OCI-LY7 (cell line): ENCODE measurements at regions not wholly inside any gene's neighbourhood (a gene's known extent, or its start where the extent isn't known, plus 50 kb on each side); places are given as distances from the start of the nearest gene placed in this dataset.

Experiments
- BruUV-seq: library from RNA; stranded (reverse); fragments of 400-500 nt; replicated peaks from 2 replicates; lab custom pipeline; 2021; lab: Mats Ljungman, UMichigan
- CTCF ChIA-PET: fragments of 300-600 bp; sonication (Branson Sonifier 250); formaldehyde crosslinking; loops from one replicate; lab custom pipeline; 2022; ENCODE audit warnings: antibody characterized with exemption; ENCODE audit not compliant: unreplicated experiment; lab: Charles Lee
- POLR2A ChIA-PET: fragments of 300-600 bp; sonication (Branson Sonifier 250); formaldehyde crosslinking; loops from one replicate; lab custom pipeline; 2022; ENCODE audit warnings: antibody characterized with exemption; lab: Charles Lee
- DNase-seq: peaks from one replicate; pipeline ENCODE4 v3.0.0-alpha.2; 2015; ENCODE audit warnings: low spot score
- H2AFZ ChIP-seq: fragments of 200-600 bp; sonication (generic), shearing (Covaris generic); 2 replicates; pipeline ENCODE4 v1.6.1; 2014; ENCODE audit warnings: mild to moderate bottlenecking, antibody characterized with exemption, low read length, moderate library complexity
- H3K27ac ChIP-seq: fragments of 200-600 bp; sonication (generic); 2 replicates; pipeline ENCODE4 v1.5.1; 2014; ENCODE audit warnings: mixed run types, low read depth, mild to moderate bottlenecking, moderate library complexity, low read length, inconsistent platforms; ENCODE audit not compliant: poor library complexity, severe bottlenecking
- H3K36me3 ChIP-seq: fragments of 200-600 bp; sonication (generic); 2 replicates; pipeline ENCODE4 v1.6.1; 2014; ENCODE audit warnings: mild to moderate bottlenecking, antibody characterized with exemption, low read length, moderate library complexity, mixed read lengths; ENCODE audit not compliant: insufficient read depth
- H3K4me1 ChIP-seq: fragments of 200-600 bp; sonication (generic); 2 replicates; pipeline ENCODE4 v1.5.1; 2014; ENCODE audit warnings: mild to moderate bottlenecking, low read length; ENCODE audit not compliant: insufficient read depth, poor library complexity, severe bottlenecking
- H3K4me2 ChIP-seq: fragments of 200-600 bp; sonication (generic); 2 replicates; pipeline ENCODE4 v1.6.1; 2014; ENCODE audit warnings: mild to moderate bottlenecking, low read length
- H3K4me3 ChIP-seq: fragments of 200-600 bp; sonication (generic); 2 replicates; pipeline ENCODE4 v1.5.1; 2014; ENCODE audit warnings: mild to moderate bottlenecking, low read depth, low read length; ENCODE audit not compliant: poor library complexity, severe bottlenecking
- H3K79me2 ChIP-seq: fragments of 200-600 bp; sonication (generic); 2 replicates; pipeline ENCODE4 v1.6.1; 2016; ENCODE audit warnings: low read depth, mild to moderate bottlenecking, low read length, moderate library complexity, mixed read lengths; ENCODE audit not compliant: insufficient read depth
- H3K9me2 ChIP-seq: fragments of 200-600 bp; sonication (generic); 2 replicates; pipeline ENCODE4 v1.6.1; 2016; ENCODE audit warnings: mild to moderate bottlenecking, low read length, mixed read lengths; ENCODE audit not compliant: insufficient read depth
- H3K9me3 ChIP-seq: fragments of 200-600 bp; sonication (generic); 2 replicates; pipeline ENCODE4 v1.6.1; 2014; ENCODE audit warnings: mild to moderate bottlenecking, mixed run types, low read length, mixed read lengths
- H4K20me1 ChIP-seq: fragments of 200-600 bp; sonication (generic); 2 replicates; pipeline ENCODE4 v1.6.1; 2014; ENCODE audit warnings: mild to moderate bottlenecking, antibody characterized with exemption, low read length, moderate library complexity, mixed read lengths; ENCODE audit not compliant: insufficient read depth
- CTCF ChIP-seq: fragments of 200-600 bp; sonication (generic); conservative IDR thresholded peaks from 2 replicates; pipeline ENCODE4 v1.5.1; 2014; ENCODE audit warnings: mild to moderate bottlenecking, antibody characterized with exemption, low read length, moderate library complexity, mixed read lengths
- EZH2phosphoT487 ChIP-seq: fragments of 200-600 bp; sonication (generic); IDR thresholded peaks from 2 replicates; pipeline ENCODE4 v1.6.1; 2018; ENCODE audit warnings: low read depth, borderline replicate concordance, mild to moderate bottlenecking, mixed run types, antibody characterized with exemption, low read length, moderate library complexity, mixed read lengths
- intact Hi-C: fragments of 100-400 bp; cut with micrococcal nuclease; formaldehyde crosslinking; loops from one replicate; pipeline ENCODE4 v1.10.0; 2022; ENCODE audit not compliant: unreplicated experiment

GRCh38 chr7:17227766-17228490 lies 70.5 kb upstream of the AHR start:
- POLR2A ChIA-PET: interaction anchor here (0.7 to 1.1 kb wide), 2 partner anchors 12 to 1549 kb away, joined by 3 to 4 read pairs; no protein-coding TSS in a partner anchor
- Histone ChIP-seq H3K4me3 (no peak overlapping the region), H3K27ac (no peak overlapping the region), H3K9me2 (no peaks in the 10 kb centered on the region), H3K4me1 (no peaks in the 10 kb centered on the region), H4K20me1 (no peaks in the 10 kb centered on the region), H3K4me2 (no peak overlapping the region), H2AFZ (no peak overlapping the region), H3K79me2 (no peaks in the 10 kb centered on the region), H3K9me3 (no peaks in the 10 kb centered on the region), H3K36me3 (no peaks in the 10 kb centered on the region)
- TF ChIP-seq CTCF: no peak
- no peak for TF ChIP-seq EZH2phosphoT487
- intact Hi-C loops: no loop called here
- no TSS peak for BruUV-seq
- no peak for DNase-seq
- CTCF ChIA-PET: no interaction called here

GRCh38 chr7:17229228-17229627 lies 69.2 kb upstream of the AHR start:
- H3K36me3 ChIP-seq: no peaks in the 10 kb centered on the region
- CTCF ChIA-PET: no interaction called here
- no peaks in the 10 kb centered on the region for H3K9me2 ChIP-seq
- TF ChIP-seq CTCF: no peak
- no peaks in the 10 kb centered on the region for H3K4me1 ChIP-seq
- no TSS peak for BruUV-seq
- no peaks in the 10 kb centered on the region for H4K20me1 ChIP-seq
- no peaks in the 10 kb centered on the region for H3K79me2 ChIP-seq
- H2AFZ ChIP-seq: no peak overlapping the region
- intact Hi-C loops: no loop called here
- H3K4me3 ChIP-seq: no peak overlapping the region
- POLR2A ChIA-PET: no interaction called here
- no peak overlapping the region for H3K4me2 ChIP-seq
- H3K27ac ChIP-seq: no peak overlapping the region
- DNase-seq: no peak
- no peaks in the 10 kb centered on the region for H3K9me3 ChIP-seq

GRCh38 chr7:17230099-17230807 lies 68.2 kb upstream of the AHR start:
- no peak for DNase-seq
- TF ChIP-seq EZH2phosphoT487 (no peak), CTCF (no peak)
- no peaks in the 10 kb centered on the region for H4K20me1 ChIP-seq
- H3K79me2 ChIP-seq: no peaks in the 10 kb centered on the region
- H2AFZ ChIP-seq: no peak overlapping the region
- ChIA-PET POLR2A (no interaction called here), CTCF (interaction anchor here (0.6 kb wide), 1 partner anchor 21 kb away, joined by 3 read pairs; no protein-coding TSS in a partner anchor)
- no peak overlapping the region for H3K4me3 ChIP-seq
- intact Hi-C loops: no loop called here
- H3K4me1 ChIP-seq: no peaks in the 10 kb centered on the region
- H3K36me3 ChIP-seq: no peaks in the 10 kb centered on the region
- H3K9me3 ChIP-seq: no peaks in the 10 kb centered on the region
- H3K4me2 ChIP-seq: no peak overlapping the region
- BruUV-seq: no TSS peak
- no peak overlapping the region for H3K27ac ChIP-seq
- no peaks in the 10 kb centered on the region for H3K9me2 ChIP-seq
